GM18520 (cell line): ENCODE measurements at regions not wholly inside any gene's neighbourhood (a gene's known extent, or its start where the extent isn't known, plus 50 kb on each side); places are given as distances from the start of the nearest gene placed in this dataset.
"Not testable (repeated sequence)": the region's sequence is repeated elsewhere in the genome, so short reads cannot be mapped to it uniquely, and the experiment has no call there.

Source experiments
- ATAC-seq: cut with Tn5 transposase; IDR thresholded peaks from one replicate; pipeline ENCODE4 v1.9.1; 2021; ENCODE audit not compliant: unreplicated experiment

- ATAC-seq, result no peak
These were observed 429.3 kb upstream of the RUNX1 start for GRCh38 chr21:35478161-35479064.

DNA sequence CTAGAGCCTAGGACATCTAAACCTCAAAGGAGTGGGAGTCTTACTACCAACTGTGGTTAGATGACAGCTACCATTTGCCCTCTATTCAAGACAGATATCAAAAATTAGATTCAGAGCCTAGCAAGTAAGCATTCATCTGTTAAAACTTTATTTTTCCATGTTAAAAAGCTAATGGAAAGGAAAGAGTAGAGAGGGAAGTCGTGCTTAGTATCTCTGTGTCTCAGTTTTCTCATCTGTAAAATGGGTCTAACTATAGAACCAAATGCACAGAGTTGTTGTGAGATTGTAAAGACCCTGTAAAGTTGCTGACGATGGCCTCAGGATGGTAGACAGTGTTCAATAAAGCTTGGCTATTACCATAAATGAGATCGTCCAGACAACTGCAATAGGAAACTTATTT lies 428.5 kb upstream of the RUNX1 start:
- ATAC-seq, result no peak

DNA sequence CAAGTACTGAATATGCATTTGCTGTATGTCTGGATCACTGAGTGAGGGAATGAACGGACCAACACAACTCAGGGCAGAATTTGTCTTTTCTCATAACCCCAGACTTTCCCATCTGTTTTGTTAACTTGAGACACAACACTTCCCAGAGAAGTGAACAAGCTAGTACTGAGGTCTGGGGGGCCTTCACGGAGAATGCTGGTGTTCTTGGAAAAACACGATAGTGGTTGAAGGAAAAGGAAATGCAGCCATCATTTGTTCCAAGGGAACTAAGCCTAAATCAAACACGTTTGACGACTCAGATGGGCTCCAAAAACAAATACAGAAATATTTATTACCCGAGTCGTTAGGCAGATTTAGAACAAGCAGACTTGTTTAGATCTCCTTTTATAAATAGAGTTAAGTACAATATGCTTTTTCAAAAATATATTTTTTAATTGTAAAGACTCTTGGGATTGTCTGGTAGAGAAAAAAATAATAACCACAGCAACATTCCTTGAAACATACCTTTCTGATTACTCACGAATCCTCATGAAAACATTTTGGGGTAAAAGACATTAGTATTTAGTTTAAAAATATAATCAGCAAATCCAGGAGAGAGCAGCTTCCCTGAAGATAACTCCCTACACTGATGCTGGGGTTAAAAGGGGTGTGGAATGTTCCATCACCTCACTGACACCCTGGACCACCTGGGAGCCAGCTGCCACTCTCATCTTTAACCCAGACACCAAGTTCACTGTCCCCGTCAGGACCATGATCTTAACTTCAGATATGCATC lies 427.7 kb upstream of the RUNX1 start:
- no peak for ATAC-seq

- no peak for ATAC-seq
These were observed 426.7 kb upstream of the RUNX1 start for GRCh38 chr21:35475762-35476161.

- no peak for ATAC-seq
These were observed 425.9 kb upstream of the RUNX1 start for GRCh38 chr21:35475009-35475408.

GRCh38 chr21:35473496-35473895 lies 424.4 kb upstream of the RUNX1 start:
- ATAC-seq, result no peak

- no peak for ATAC-seq
These were observed 421.4 kb upstream of the RUNX1 start for GRCh38 chr21:35470522-35470921.

DNA sequence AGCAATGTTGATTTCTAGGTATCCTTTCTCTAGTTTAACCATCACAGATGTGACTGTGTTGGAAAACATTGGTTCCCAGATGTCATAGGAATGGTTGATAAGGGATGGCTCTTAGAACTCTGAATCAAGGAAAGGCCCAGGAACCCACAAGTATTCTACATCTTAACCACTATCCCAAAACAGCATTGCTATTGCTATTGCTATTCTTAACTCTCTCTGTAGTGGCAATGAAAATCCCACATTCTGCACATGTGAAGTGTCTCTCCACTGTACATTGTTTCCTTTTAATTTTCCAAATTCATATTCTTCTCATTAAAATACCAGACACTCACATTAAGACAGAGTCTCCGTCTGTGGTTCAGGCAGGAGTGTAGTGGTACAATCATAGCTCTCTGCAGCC lies 420.4 kb upstream of the RUNX1 start:
- ATAC-seq, result no peak

- ATAC-seq, result no peak
These were observed 419.9 kb upstream of the RUNX1 start for GRCh38 chr21:35468991-35469390.

GRCh38 chr21:35467566-35467965 lies 418.5 kb upstream of the RUNX1 start:
- ATAC-seq, result no peak

DNA sequence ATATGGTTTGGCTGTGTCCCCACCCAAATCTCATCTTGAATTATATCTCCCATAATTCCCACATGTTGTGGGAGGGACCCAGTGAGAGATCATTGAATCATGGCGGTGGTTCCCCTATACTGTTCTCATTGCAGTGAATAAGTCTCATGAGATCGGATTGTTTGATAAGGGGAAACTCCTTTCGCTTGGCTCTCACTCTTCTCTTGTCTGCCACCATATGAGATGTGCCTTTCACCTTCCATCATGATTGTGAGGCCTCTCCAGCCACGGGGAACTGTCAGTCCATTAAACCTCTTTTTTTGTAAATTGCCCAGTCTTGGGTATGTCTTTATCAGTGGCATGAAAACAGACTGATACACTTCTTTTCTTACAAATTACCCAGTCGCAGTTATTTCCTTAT lies 417.6 kb upstream of the RUNX1 start:
- ATAC-seq, result not testable (repeated sequence)

GRCh38 chr21:35465741-35466140 lies 416.6 kb upstream of the RUNX1 start:
- ATAC-seq, result no peak

- no peak for ATAC-seq
These were observed 412.6 kb upstream of the RUNX1 start for GRCh38 chr21:35461700-35462099.

DNA sequence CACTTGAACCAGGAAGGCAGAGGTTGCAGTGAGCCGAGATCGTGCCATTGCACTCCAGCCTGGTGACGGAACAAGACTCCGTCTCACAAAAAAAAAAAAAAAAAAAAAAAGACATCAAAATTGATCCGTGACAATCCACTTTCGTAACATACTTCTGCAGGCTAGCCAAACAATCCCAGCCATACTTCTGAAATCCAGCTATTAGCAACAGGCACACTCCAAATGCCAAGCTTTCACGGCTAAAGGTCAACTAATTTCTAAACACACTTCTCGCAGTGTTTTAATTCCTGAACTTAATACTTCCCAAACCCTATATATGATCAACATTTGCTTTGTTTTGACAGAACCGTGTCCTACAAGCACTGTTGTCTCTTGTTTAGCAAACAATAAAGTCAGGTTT lies 411.3 kb upstream of the RUNX1 start:
- no peak for ATAC-seq

- no peak for ATAC-seq
These were observed 409.3 kb upstream of the RUNX1 start for GRCh38 chr21:35458405-35458804.

GRCh38 chr21:35457097-35457804 lies 408.1 kb upstream of the RUNX1 start:
- ATAC-seq, result no peak

GRCh38 chr21:35451276-35451675 lies 402.2 kb upstream of the RUNX1 start:
- ATAC-seq, result no peak

DNA sequence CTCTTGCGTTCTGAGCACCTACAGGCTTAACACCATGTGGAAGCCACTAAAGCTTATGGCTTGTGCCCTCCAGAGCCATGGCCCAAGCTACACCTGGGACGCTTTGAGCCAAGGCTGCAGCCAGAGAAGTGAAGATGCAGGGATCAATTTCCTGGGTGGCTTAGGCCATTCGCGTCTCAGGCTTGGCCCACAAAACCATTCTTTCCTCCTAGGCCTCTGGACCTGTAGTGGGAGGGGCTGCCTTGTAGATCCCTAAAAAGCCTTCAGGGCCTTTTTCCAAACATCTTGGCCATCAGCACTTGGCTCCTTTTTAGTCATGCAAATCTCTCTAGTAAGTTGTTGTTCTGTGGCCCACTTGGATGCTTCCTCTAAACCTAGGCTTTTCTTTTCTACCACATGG lies 401.7 kb upstream of the RUNX1 start:
- no peak for ATAC-seq

DNA sequence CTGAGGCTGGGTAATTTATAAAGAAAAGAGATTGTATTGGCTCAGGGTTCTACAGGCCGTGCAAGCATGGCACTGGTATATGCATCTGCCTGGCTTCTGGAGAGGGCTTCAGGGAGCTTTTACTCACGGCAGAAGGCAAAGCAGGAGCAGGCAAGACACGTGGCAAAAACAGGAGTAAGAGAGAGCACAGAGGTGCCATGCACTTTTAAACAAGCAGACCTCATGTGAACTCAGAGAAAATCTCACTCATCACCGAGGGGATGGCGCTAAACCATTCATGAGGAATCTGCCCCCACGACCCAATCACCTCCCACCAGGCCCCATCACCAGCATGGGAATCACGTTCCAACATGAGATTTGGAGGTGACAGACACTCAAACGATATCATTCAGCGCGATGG lies 400.7 kb upstream of the RUNX1 start:
- no peak for ATAC-seq

DNA sequence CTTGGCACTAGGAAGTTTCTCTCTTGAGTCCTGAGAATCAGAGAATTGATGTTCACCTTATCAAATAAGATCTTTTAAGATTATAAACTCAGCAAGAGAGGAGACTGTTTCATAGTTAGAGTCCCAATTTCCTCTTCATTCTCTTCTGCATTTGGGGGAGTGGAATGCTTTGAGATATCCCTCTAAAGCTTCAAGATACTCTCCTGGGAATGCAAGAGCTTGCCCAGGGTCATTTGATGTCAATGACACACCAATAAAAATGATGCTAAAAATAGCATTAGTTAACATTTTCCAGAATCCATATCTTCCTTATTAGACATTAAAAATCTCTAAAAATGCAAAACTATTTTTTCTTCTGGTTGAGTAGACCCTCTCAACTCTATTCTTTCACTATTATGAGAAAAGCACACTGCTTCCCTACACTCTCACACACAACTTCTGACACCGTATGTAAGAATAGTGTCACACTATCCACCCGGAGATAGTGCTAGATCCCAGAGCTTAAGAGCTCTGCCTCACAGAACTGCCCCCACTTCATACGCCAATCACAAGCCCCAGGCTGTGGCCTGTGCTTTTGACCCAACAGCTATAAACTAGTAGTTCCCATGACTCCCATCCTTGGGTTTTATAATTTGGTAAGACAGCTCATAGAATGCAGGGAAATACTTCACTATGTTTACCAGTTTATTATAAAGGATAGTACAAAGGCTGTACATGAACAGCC lies 399.9 kb upstream of the RUNX1 start:
- ATAC-seq, result no peak

- no peak for ATAC-seq
These were observed 395.3 kb upstream of the RUNX1 start for GRCh38 chr21:35444391-35444790.
